GM10248 (cell line): ENCODE measurements at regions not wholly inside any gene's neighbourhood (a gene's known extent, or its start where the extent isn't known, plus 50 kb on each side); places are given as distances from the start of the nearest gene placed in this dataset.

Experiments
- CTCF ChIA-PET: fragments of 300-600 bp; sonication (Branson Sonifier 250); formaldehyde crosslinking; extraction: SDS; loops from one replicate; lab custom pipeline; 2021; ENCODE audit warnings: antibody characterized with exemption; lab: Yijun Ruan, JAX
- POLR2A ChIA-PET: fragments of 350-650 bp; sonication (Branson Sonifier 250); formaldehyde crosslinking; extraction: SDS; loops from one replicate; lab custom pipeline; 2020; ENCODE audit warnings: antibody characterized with exemption; lab: Yijun Ruan, JAX
- DNase-seq: peaks from one replicate; pipeline ENCODE4 v3.0.0; 2012; ENCODE audit errors: extremely low spot score
- CTCF ChIP-seq: IDR thresholded peaks from 2 replicates; pipeline ENCODE4 v1.5.1; 2012; ENCODE audit warnings: mild to moderate bottlenecking, low read depth; ENCODE audit errors: extremely low read depth, missing control alignments, control extremely low read depth

GRCh38 chr2:188235364-188235763 is 56.3 kb upstream of the GULP1 start:
- POLR2A ChIA-PET: no interaction called here
- no peak for TF ChIP-seq CTCF
- CTCF ChIA-PET: no interaction called here
- no peak for DNase-seq

DNA sequence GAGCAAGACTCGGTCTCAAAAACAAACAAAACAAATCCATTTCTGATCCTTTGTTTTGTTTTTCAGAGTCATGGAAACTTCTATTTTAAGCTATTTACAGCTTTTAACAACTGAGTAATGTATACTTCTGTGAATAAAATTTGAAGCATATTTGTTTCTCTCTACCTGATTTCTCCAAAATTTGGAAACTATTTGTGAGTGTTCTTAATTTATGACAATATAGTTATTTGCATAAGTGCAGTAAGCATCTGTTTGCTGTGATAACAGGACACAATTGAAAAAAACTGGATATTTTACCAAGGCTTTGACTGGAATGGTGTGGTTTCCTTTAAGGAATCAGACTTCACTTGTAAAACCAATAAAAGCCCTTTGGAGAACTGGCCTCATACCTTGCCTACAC is 53.3 kb upstream of the GULP1 start:
- no peak for TF ChIP-seq CTCF
- POLR2A ChIA-PET: no interaction called here
- CTCF ChIA-PET: interaction anchor here (1.2 kb wide), 1 partner anchor 10 kb away, joined by 3 read pairs; no protein-coding TSS in a partner anchor
- no peak for DNase-seq
